ENCODE measurements at regions not wholly inside any gene's neighbourhood (a gene's known extent, or its start where the extent isn't known, plus 50 kb on each side); places are given as distances from the start of the nearest gene placed in this dataset.

DNA sequence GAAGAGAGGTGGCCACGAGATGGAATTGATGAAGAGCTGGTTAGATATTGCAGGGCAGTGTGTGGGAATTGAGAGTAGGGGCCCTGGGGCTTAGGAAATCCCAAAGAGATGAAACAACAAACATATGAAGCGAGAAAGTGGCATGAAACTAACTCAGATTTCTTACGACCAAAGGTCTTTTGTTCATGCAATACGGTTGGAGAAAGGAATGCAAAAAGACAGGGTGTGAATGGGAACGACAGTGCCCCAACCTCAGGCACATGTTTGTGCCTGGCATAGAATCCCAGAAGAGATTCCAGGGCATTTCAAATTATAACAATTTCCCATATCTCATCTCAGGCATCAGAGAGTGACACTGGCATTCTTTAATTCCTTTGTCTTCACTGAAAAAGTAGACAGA is 199.2 kb downstream of the ACTL7B start:
- TF ChIP-seq, protein P1, sequence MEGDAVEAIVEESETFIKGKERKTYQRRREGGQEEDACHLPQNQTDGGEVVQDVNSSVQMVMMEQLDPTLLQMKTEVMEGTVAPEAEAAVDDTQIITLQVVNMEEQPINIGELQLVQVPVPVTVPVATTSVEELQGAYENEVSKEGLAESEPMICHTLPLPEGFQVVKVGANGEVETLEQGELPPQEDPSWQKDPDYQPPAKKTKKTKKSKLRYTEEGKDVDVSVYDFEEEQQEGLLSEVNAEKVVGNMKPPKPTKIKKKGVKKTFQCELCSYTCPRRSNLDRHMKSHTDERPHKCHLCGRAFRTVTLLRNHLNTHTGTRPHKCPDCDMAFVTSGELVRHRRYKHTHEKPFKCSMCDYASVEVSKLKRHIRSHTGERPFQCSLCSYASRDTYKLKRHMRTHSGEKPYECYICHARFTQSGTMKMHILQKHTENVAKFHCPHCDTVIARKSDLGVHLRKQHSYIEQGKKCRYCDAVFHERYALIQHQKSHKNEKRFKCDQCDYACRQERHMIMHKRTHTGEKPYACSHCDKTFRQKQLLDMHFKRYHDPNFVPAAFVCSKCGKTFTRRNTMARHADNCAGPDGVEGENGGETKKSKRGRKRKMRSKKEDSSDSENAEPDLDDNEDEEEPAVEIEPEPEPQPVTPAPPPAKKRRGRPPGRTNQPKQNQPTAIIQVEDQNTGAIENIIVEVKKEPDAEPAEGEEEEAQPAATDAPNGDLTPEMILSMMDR (IDR thresholded peaks at IDR 0.05) = no peak
- TF ChIP-seq POLR2A (IDR thresholded peaks at IDR 0.05; ENCODE audit: low read depth) (no peak), EP300 (IDR thresholded peaks at IDR 0.05) (no peak)
